K562 (cell line): ENCODE measurements at regions not wholly inside any gene's neighbourhood (a gene's known extent, or its start where the extent isn't known, plus 50 kb on each side); places are given as distances from the start of the nearest gene placed in this dataset.

Experiments used
- ATAC-seq: fragments of 200-7000 bp; cut with Tn5 transposase; 3 replicates; pipeline ENCODE4 v1.9.1; 2020; ENCODE audit warnings: moderate library complexity
- BruUV-seq: library from RNA; stranded (reverse); fragments of 400-500 nt; replicated peaks from 2 replicates; lab custom pipeline; 2021; lab: Mats Ljungman, UMichigan
- CTCF ChIA-PET: fragments of 300-600 bp; formaldehyde crosslinking; extraction: SDS; loops from one replicate; lab custom pipeline; 2021; ENCODE audit warnings: low intra/inter-chr PET ratio; lab: Yijun Ruan, JAX
- POLR2A ChIA-PET: fragments of 300-600, 350-650 bp; sonication (Branson Sonifier 250); formaldehyde crosslinking; extraction: SDS; loops from one replicate; lab custom pipeline; 2021; ENCODE audit warnings: antibody characterized with exemption, inconsistent platforms; lab: Yijun Ruan, JAX
- DNase-seq, 4 experiments: peaks; one replicate each; pipeline versions ENCODE4 v3.0.0 to v3.0.0-alpha.2; 2011 to 2018; ENCODE audit warnings: low spot score in 3 of 4, mixed read lengths in 3 of 4; ENCODE audit errors: extremely low read depth in 1 of 4
- FAIRE-seq: peaks from 2 replicates; lab custom pipeline; 2011; peaks lifted over from hg19 to GRCh38; lab: Jason Lieb, UNC
- H2AFZ ChIP-seq: 2 replicates; pipeline ENCODE4 v1.6.0; 2011; ENCODE audit warnings: low read depth, low read length, control low read depth, inconsistent platforms
- H3K27ac ChIP-seq: fragments of 200-600 bp; 3 replicates; pipeline ENCODE4 v1.8.0; 2011; ENCODE audit warnings: low read depth, mild to moderate bottlenecking, control low read depth, inconsistent platforms, low read length, moderate library complexity, mixed read lengths; ENCODE audit errors: extremely low read depth
- H3K27me3 ChIP-seq, 2 experiments: fragments of 300-600 bp in 1 of 2; 2 replicates in 1 of 2; 3 replicates in 1 of 2; pipeline versions ENCODE4 v1.6.0 to v1.8.0; 2011; ENCODE audit warnings: inconsistent platforms in 2 of 2, low read length in 2 of 2, mild to moderate bottlenecking in 1 of 2, mixed read lengths in 1 of 2, moderate library complexity in 1 of 2; ENCODE audit not compliant: control insufficient read depth in 2 of 2, insufficient read depth in 2 of 2
- H3K36me3 ChIP-seq: fragments of 300-600 bp; 3 replicates; pipeline ENCODE4 v1.8.0; 2011; ENCODE audit warnings: mild to moderate bottlenecking, low read length, inconsistent platforms; ENCODE audit not compliant: control insufficient read depth, insufficient read depth
- H3K4me1 ChIP-seq, 2 experiments: fragments of 200-600 bp in 1 of 2; replicated peaks in 1 of 2; 2 replicates in 1 of 2; 3 replicates in 1 of 2; pipeline versions ENCODE4 v1.5.1 to v1.8.0; 2011; ENCODE audit warnings: inconsistent platforms in 2 of 2, low read length in 2 of 2, mild to moderate bottlenecking in 1 of 2, mixed read lengths in 1 of 2, moderate library complexity in 1 of 2; ENCODE audit not compliant: control insufficient read depth in 2 of 2, insufficient read depth in 2 of 2
- H3K4me2 ChIP-seq: 2 replicates; pipeline ENCODE4 v1.6.1; 2011; ENCODE audit warnings: low read length, control low read depth, inconsistent platforms, mixed read lengths; ENCODE audit not compliant: insufficient read depth
- H3K4me3 ChIP-seq: fragments of 200-600 bp; sonication (generic), shearing (Covaris generic); 2 replicates; pipeline ENCODE4 v1.5.1; 2016; ENCODE audit warnings: control low read depth, inconsistent platforms
- H3K79me2 ChIP-seq: fragments of 200-600 bp; 3 replicates; pipeline ENCODE4 v1.8.0; 2011; ENCODE audit warnings: low read length, inconsistent platforms; ENCODE audit not compliant: control insufficient read depth, insufficient read depth
- H3K9ac ChIP-seq, 2 experiments: 2 replicates each; pipeline versions ENCODE4 v1.6.0 to v1.6.1; 2011; ENCODE audit warnings: low read depth in 2 of 2, low read length in 2 of 2, control low read depth in 1 of 2, inconsistent platforms in 1 of 2, mild to moderate bottlenecking in 1 of 2, mixed read lengths in 1 of 2; ENCODE audit not compliant: insufficient read depth in 1 of 2
- H3K9me1 ChIP-seq: one replicate; pipeline ENCODE4 v1.6.0; 2011; ENCODE audit warnings: inconsistent platforms, mild to moderate bottlenecking, low read length, moderate library complexity; ENCODE audit not compliant: control insufficient read depth, insufficient read depth
- H3K9me3 ChIP-seq: replicated peaks from 2 replicates; pipeline ENCODE4 v1.5.1; 2011; ENCODE audit warnings: low read depth, low read length, inconsistent platforms; ENCODE audit not compliant: control insufficient read depth, insufficient read depth
- H4K20me1 ChIP-seq: replicated peaks from 2 replicates; pipeline ENCODE4 v1.6.1; 2011; ENCODE audit warnings: low read length, inconsistent platforms, mixed read lengths; ENCODE audit not compliant: control insufficient read depth, insufficient read depth
- COPS2 ChIP-seq: fragments of 450-650 bp; conservative IDR thresholded peaks from 2 replicates; pipeline ENCODE4 v1.6.1; 2016; ENCODE audit warnings: mild to moderate bottlenecking, moderate library complexity
- EWSR1 ChIP-seq: fragments of 450-650 bp; IDR thresholded peaks from 2 replicates; pipeline ENCODE4 v1.6.1; 2018; ENCODE audit warnings: borderline replicate concordance, mild to moderate bottlenecking, low read depth, moderate library complexity; ENCODE audit not compliant: partially characterized antibody
- IRF1 ChIP-seq: sonication (generic); formaldehyde crosslinking; IDR thresholded peaks from 2 replicates; pipeline ENCODE4 v1.8.0; 2022; ENCODE audit warnings: missing genetic modification reagents, mild to moderate bottlenecking, borderline replicate concordance
- MTA3 ChIP-seq: fragments of 450-650 bp; formaldehyde crosslinking; IDR thresholded peaks from 2 replicates; pipeline ENCODE4 v1.6.1; 2017; ENCODE audit warnings: mild to moderate bottlenecking, borderline replicate concordance
- NR4A1 ChIP-seq, 2 experiments: fragments of 250-450 bp in 1 of 2; fragments of 450-650 bp in 1 of 2; sonication (Bioruptor Pico) in 1 of 2; IDR thresholded peaks; 2 replicates each; pipeline versions ENCODE4 v1.4.0 to v1.6.1; 2016 to 2020; ENCODE audit warnings: mild to moderate bottlenecking in 2 of 2, missing compliant biosample characterization in 1 of 2, missing genetic modification characterization in 1 of 2, moderate library complexity in 1 of 2
- POU5F1 ChIP-seq: fragments of 150-350 bp; IDR thresholded peaks from 2 replicates; pipeline ENCODE4 v1.6.1; 2014; ENCODE audit warnings: borderline replicate concordance, low read length, low read depth, mild to moderate bottlenecking; ENCODE audit not compliant: partially characterized antibody
- RBM25 ChIP-seq: fragments of 200-400 bp; formaldehyde crosslinking; IDR thresholded peaks from 2 replicates; pipeline ENCODE4 v1.6.1; 2018; ENCODE audit warnings: low read length, low read depth, moderate library complexity; ENCODE audit not compliant: severe bottlenecking
- RBM34 ChIP-seq: fragments of 200-400 bp; formaldehyde crosslinking; IDR thresholded peaks from 2 replicates; pipeline ENCODE4 v1.6.1; 2018; ENCODE audit warnings: low read length, borderline replicate concordance; ENCODE audit not compliant: insufficient read depth
- TAF15 ChIP-seq: fragments of 200-400 bp; formaldehyde crosslinking; IDR thresholded peaks from 2 replicates; pipeline ENCODE4 v1.6.1; 2017; ENCODE audit warnings: mild to moderate bottlenecking, low read depth, low read length, moderate library complexity
- TAL1 ChIP-seq: fragments of 450-650 bp; IDR thresholded peaks from 2 replicates; pipeline ENCODE4 v1.6.1; 2016; ENCODE audit warnings: mild to moderate bottlenecking
- TSHZ1 ChIP-seq: fragments of 250-450 bp; sonication (Bioruptor Pico); IDR thresholded peaks from 2 replicates; pipeline ENCODE4 v1.4.0; 2020; ENCODE audit warnings: mild to moderate bottlenecking, moderate library complexity
- YBX1 ChIP-seq: fragments of 450-650 bp; IDR thresholded peaks from 2 replicates; pipeline ENCODE4 v1.7.1; 2016; ENCODE audit warnings: mild to moderate bottlenecking
- ZFP36 ChIP-seq: fragments of 150-350 bp; IDR thresholded peaks from 2 replicates; pipeline ENCODE4 v1.6.1; 2018; ENCODE audit warnings: low read length, low read depth; ENCODE audit not compliant: partially characterized antibody
- ZNF134 ChIP-seq: fragments of 250-450 bp; sonication (Bioruptor Pico); conservative IDR thresholded peaks from 2 replicates; pipeline ENCODE4 v1.4.0; 2020
- ZNF146 ChIP-seq: IDR thresholded peaks from one replicate; pipeline ENCODE4 v1.6.1; 2018; ENCODE audit warnings: missing compliant biosample characterization; ENCODE audit not compliant: unreplicated experiment
- ZNF583 ChIP-seq: fragments of 250-450 bp; sonication (Bioruptor Pico); IDR thresholded peaks from 2 replicates; pipeline ENCODE4 v1.4.0; 2020
- WGBS: fragments of 100-300 bp; shearing (Covaris generic); methylation state at CpG from one replicate; pipeline ENCODE4 v1.1.6; 2016; ENCODE audit warnings: low coverage, mixed read lengths; ENCODE audit not compliant: insufficient coverage; ENCODE audit errors: missing lambda C conversion rate; 5-methylcytosine and 5-hydroxymethylcytosine counted together
- in situ Hi-C: fragments of 300-500 bp; cut with MboI; formaldehyde crosslinking; loops from 4 replicates; pipeline ENCODE4 v1.15.0; 2018; ENCODE audit warnings: inconsistent platforms, mixed read lengths
- intact Hi-C: fragments of 100-400 bp; cut with micrococcal nuclease; formaldehyde crosslinking; loops from 2 replicates; pipeline ENCODE4 v1.14.2; 2022
- TF ChIP-seq, protein P1 (sequence below): IDR thresholded peaks from 2 replicates; pipeline ENCODE4 v1.6.1; 2014; ENCODE audit warnings: antibody characterized with exemption

DNA sequence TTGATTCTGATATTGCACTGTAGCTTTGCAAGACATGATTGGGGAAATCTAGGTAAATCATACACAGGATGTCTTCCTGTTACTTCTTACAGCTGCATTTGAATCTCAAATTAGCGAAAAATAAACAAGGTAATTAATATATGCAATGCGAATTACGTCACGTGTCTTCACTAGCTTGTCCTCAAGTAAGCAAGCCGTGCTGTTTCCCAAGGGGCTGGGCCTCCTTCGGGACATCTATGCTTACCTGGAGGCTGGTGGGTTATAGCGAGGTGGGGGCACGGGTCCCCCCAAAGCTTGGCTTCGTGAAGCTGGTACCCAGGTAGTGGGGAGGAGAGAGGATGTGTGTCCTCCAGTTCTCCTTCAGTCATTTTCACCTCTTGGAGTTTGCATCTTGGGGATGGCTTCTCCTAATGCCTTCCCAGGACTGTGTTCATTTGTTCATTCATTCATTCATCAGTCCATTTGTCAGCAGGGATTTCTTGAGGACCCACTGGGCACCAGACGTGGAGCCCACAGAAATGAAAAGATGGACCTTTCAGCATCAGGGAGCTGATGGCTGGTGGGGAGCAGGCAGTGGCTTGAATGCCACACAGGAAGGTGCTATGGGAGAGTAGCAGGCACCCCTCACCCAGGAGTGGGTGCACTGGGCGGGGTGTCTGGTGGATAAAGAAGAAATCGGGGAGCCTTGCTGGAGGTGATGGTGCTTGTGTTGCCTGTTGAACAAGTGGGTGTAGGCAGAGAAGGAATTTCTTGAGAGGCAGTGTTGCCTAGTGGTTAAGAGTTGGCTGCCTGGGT lies 155.1 kb downstream of the GLI2 start:
- FAIRE-seq, result no peak
- no peak for TF ChIP-seq RBM25
- TF ChIP-seq POU5F1, result no peak
- TF ChIP-seq IRF1 (CRISPR knock-in tag), result no peak
- TF ChIP-seq, protein P1, sequence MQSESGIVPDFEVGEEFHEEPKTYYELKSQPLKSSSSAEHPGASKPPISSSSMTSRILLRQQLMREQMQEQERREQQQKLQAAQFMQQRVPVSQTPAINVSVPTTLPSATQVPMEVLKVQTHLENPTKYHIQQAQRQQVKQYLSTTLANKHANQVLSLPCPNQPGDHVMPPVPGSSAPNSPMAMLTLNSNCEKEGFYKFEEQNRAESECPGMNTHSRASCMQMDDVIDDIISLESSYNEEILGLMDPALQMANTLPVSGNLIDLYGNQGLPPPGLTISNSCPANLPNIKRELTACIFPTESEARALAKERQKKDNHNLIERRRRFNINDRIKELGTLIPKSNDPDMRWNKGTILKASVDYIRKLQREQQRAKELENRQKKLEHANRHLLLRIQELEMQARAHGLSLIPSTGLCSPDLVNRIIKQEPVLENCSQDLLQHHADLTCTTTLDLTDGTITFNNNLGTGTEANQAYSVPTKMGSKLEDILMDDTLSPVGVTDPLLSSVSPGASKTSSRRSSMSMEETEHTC, result no peak
- TF ChIP-seq NR4A1 (CRISPR knock-in tag; IDR thresholded peaks at IDR 0.05), result no peak
- TF ChIP-seq NR4A1 (tag; IDR thresholded peaks at IDR 0.05), result no peak
- TF ChIP-seq TAF15, result no peak
- no peak for TF ChIP-seq YBX1
- TF ChIP-seq RBM34, result no peak
- TF ChIP-seq ZNF146 (CRISPR knock-in tag), result no peak
- no peak for TF ChIP-seq COPS2
- TF ChIP-seq EWSR1, result no peak
- no peak for TF ChIP-seq ZNF134
- TF ChIP-seq TSHZ1 (CRISPR knock-in tag), result no peak
- no peak for TF ChIP-seq ZFP36
- TF ChIP-seq ZNF583 (CRISPR knock-in tag), result no peak
- no peak for TF ChIP-seq TAL1
- no peak for TF ChIP-seq MTA3

More for the DNA sequence above, 155.1 kb downstream of the GLI2 start:
- no peak overlapping the region for H3K4me2 ChIP-seq
- peaks cover 3% of the 10 kb centered on the region; the same call in 1 of the 2 replicates for H4K20me1 ChIP-seq
- no peaks in the 10 kb centered on the region for H3K9me3 ChIP-seq
- intact Hi-C loops (no loop called here), in situ Hi-C loops (no loop called here)
- no peak overlapping the region for H3K27ac ChIP-seq
- no peak overlapping the region for H3K4me3 ChIP-seq
- H3K4me1 ChIP-seq, result no peaks in the 10 kb centered on the region
- ChIA-PET POLR2A (no interaction called here), CTCF (no interaction called here)
- DNase-seq, result no peak
- no peaks in the 10 kb centered on the region for H3K9me1 ChIP-seq
- no peak overlapping the region for H2AFZ ChIP-seq
- H3K36me3 ChIP-seq, result no peaks in the 10 kb centered on the region
- WGBS, result 0% methylated on average over 12 of the region's 12 CpGs
- no TSS peak for BruUV-seq
- no peak for ATAC-seq
- H3K79me2 ChIP-seq, result no peaks in the 10 kb centered on the region
- H3K9ac ChIP-seq, result no peak overlapping the region
- peaks cover 32 to 63% of the 10 kb centered on the region in 2 experiments for H3K27me3 ChIP-seq
